SHP77 treated with DMSO at 0.1 percent for 48 hours (cell line): ENCODE measurements at regions not wholly inside any gene's neighbourhood (a gene's known extent, or its start where the extent isn't known, plus 50 kb on each side); places are given as distances from the start of the nearest gene placed in this dataset.

Experiments used
- DNase-seq: peaks from one replicate; lab custom pipeline; 2025; lab: John Stamatoyannopoulos, UW

DNA sequence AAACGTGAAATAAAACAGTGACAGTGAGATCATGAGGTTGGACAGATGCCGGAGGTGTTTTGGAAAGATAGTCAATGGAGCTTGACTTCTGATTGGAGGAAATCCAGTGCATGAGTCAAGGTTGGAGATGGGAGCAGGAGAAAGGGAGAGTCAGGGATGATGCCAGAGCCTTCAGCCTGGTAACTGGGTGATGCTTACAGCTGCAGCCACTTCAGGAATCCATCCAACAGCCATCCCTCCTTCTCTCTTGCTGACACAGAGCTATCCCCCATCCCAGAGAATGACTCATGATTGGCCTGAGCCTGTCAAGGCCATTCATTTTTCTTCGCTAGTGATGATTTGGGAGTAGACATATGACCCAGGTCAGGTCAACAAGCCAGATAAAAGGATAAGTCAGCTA lies 112.8 kb downstream of the SAMD5 start:
- no peak for DNase-seq

DNA sequence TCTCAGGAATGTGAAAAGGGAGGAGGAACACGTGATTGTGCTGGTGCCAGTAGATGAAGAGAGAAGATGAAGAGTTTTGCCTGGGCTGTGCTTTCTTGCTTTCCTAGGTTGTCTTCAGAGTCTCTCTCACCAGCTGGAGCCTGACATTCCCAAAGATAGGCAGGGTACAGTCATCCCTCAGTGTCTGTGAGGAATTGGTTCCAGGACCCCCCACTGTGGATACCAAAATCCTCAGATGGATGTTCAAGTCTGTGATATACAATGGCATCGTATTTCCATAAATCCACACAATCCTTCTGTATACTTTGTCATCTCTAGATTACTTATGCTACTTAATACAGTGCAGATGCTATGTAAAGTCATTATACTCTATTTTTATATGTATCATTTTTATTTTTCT lies 113.5 kb downstream of the SAMD5 start:
- DNase-seq: no peak

DNA sequence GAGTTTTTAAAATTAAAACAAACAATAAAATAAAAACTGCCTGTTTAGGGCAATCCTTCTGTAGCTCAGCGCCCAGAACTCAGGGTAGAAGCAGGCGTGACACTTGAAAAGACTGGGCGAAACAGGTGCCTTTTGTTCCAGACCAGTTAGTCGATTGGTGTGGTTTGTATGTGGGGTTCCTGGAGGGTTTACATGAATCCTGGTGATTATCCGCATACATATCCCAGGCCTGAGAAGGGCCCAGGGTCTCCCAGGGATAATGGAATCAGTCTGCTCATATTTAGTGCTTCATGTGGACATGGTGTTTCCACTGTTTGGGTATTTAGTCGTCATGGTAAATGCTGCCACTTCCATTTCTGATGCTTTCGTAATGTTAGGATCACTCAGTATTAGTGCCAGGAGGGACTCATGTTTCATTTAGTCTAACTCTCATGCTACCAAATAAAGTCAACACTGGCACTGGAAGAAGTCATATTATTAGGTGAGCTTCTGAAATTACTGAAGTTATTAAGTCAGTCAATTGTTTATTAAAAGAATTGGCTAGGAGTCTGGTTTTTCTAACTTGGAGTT lies 116.5 kb downstream of the SAMD5 start:
- no peak for DNase-seq

DNA sequence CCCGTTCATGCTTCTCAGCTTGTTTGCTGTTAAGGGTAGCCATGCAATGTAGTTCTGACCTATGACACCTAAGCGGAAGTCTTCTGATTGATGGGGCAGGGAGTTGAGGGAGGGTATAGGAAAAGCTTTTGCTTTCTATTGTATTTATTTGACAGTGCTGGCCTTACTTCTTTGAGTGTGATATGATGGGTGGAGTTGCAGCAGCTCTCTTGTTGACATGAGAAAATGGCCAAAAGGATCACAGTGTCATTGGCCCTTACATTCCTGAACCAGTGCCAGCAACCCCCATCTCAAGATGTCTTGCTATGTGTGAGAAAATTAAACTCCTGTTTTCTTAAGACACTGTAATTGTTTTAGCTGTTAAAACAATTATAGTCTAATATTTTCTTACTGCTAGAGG lies 117.5 kb downstream of the SAMD5 start:
- DNase-seq: no peak

DNA sequence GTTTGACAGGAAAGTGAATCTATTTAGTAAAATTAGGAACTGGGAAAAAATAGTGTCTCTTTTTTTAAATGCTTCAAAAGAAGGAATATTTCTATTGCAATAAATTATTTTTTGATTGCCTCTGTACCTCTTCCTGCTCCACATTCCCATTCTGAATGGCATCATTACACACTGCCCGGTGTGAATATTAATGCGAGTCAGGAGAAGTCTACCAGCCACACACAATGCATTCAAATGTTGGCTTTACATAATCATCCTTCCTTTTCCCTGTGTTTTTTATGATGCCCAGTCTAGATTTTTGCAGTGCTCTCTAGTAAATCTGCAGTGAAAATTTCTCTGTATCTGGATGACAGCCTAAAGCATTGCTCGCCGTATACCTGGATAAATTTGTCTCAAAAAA lies 118.9 kb downstream of the SAMD5 start:
- no peak for DNase-seq

DNA sequence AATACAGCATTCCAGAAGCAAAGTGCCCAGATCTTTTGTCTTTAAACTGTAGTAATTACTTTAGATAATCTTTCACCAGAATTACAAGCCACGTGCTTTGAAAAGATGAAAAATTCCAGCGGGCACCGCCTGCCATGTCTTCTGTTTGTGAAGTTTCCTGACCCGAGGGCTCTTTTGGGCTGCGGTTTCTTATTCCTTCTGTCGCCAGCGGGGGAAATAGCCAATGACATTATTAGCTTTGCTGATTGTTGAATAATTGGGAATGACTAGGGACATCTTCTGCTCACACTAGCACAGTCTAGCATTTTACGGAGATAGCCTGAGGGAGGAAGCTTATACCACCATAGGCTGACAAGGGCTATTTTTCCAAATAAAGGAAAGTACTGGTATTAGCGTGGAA lies 124.7 kb downstream of the SAMD5 start:
- no peak for DNase-seq

DNA sequence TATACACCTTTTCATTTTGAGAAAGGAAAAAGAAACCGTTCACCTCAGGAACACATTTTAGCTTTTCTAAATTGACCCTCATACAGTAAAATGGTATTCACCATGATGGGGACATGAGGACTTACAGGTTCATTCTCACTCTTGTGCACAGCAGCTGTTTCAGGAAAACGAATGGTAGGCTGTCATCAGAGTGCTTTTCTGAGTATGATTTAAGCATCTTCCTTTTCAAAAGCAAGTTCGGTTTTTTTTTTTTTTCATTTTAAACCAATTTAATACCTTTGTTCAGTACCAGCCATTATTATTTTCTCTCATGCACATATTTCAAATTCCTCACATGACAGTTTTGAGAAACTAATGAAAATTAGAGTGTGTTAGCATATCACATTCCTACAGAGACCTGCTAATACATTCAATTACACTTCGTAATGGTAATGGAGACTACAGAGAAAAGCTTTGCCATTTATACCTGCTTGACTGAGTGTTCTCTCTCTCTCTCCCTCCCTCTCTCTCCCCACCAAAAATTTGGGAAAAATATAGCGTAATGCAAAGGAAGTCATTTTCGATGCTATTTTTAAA lies 129.2 kb downstream of the SAMD5 start:
- DNase-seq: no peak

DNA sequence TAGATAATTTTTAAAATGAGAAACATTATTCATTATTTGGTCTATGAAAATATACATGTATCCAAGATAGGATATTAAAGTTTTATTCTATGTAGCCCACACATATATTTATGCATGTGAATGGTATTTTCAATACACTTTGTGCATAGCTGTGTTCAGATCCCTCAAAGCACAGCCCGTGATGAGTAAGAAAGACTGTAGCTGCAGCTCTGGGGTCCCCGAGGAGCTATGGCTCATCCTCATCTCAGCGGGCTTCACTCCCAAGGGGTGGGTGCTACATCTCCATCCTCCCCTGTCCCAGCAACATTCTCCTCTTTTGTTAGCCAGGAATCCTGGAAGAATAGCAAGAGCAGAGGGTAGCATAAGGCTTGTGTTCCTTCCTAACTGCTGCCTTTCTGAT lies 130.8 kb downstream of the SAMD5 start:
- no peak for DNase-seq

DNA sequence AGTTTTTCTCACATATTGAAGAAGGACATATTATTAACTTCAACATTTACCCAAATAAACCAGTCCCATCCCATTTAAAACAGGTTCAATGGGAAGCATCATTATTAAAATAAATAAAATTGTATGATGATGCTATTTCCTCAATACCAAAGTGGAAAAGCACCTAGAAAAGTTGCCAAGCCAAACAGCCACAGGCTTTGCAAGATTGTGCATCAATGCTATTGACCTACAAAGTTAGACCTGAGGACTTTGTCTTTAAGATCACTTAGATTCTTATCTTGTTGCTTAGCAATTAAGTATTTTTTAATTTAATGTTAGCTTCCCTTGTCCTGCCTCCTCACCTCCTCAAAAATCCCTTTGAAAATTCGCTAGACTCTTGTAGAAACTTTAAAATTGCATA lies 132.1 kb downstream of the SAMD5 start:
- DNase-seq: no peak

DNA sequence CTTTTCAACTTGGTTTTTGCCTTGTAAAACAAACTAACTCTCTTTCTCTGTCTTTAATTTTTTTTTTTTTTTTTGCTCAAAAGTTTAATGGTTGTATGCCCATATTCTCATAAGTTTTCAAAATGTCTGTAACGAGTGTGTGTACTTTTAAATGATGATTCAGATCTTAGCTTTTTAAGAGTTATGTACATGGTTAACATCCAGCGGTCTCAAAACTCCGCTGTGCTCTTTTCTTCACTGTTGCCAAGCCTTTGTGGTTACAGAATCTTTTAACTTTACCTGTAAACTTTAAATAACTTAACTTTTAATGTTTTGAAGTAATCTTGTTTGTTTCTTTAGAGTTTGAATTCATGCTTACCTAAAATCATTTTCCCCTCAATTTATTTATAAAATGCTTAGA lies 133.0 kb downstream of the SAMD5 start:
- no peak for DNase-seq

DNA sequence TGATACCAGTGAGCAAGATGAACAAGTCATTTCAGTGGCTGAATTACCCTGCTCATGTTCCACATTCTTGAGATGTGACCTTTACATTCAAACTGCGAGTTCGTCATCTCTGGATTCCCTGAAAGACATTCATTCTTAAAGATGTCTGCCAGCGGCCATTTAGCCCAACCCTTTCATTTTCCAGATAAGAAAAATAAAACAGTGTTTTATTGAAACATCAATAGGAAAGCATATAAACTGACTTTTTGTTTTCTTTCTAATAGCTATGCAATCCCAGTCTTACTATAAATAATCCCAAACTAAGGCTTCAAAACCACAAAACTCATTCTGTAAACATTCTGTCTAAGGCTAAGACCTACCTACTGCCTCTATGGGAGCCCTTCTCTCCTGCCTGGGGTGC lies 134.0 kb downstream of the SAMD5 start:
- no peak for DNase-seq

DNA sequence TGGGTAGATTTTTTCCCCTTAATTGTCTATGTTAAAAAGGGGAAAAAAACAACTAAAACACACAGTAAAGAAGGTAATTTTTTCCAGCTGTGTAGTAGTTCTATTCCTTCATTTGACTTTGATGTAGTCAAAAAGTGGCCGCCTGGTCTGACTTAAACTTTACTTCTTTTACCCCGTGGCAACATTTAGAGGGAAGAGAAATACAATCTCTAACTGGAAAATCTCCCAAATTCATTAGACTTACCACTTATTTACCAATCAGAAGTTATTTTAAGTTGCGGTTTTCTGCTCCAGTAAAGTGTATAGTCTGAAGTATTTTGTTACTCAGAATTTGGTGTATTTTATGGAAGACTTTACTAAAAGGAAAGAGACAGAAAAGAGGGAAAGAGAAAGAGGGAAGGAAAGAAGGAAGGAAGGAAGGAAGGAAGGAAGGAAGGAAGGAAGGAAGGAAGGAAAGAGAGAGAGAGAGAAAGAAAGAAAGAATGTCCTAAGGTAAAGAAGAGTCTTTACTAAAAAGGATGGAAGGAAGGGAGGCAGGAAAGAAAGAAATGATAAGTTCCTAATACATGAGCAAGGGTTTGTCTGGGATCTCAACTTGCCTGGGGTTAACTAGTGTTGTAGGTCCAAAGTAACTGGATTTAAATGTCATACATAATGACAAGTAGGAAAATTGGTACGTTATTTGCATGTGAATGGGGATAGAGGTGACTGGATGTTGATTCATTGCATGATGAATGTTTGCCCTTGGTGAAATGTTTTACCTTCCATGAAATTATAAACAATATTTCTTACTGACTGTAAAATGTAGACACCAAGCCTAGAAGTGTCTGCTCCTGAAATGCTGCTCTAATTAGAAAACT lies 135.1 kb downstream of the SAMD5 start:
- no peak for DNase-seq

DNA sequence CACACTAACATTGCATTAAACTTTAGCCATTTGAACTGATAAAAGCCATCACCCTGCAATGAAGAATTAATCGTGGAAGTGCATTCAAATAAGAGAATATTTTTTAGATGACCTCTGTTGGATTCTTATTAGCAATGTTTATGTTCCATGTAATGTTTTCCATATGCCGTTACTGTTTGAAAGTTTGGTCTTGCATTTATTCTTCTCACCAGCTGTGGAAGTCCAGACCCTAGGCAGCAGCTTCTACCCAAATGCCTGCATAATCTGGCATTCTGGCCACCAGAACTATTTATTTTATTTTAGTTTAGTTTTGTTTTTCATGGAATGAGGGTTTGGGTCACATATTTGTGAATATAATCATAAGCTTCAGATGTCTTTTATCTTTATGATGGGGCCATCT lies 140.4 kb downstream of the SAMD5 start:
- DNase-seq: no peak

DNA sequence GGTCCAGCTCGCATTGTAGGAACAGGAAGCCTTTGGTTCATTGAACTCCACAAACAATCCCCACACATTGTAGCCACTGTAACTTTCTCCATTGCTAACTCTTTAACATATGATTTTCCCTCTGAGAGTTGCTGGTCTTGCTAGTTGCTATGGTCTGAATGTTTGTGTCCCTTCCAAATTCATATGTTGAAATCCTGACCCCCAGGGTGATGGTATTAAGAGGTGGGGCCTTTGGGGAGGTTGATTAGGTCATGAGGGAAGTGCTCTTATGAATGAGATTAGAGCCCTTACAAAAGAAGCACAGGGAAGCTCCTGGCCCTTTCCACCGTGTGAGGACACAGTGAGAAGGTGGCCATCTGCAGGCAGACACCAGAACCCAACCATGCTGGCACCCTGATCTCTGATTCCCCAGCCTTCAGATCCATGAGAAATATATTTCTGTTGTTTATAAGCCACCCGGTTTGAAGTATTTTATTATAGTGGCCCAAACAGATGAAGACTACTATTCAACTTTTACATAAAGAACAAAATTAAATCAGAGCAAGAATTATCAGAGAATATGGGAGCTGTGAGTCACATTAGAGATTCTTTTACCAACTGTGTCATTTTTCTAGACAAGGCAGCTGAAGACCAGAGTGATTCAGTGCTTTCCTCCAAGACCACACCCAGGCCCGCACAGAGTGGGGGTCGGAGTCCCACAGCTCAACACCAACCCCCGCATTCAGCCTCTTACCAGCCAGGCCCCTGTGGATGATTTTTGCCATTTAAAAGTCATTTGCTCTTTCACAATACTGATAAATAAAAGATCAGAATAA lies 143.0 kb downstream of the SAMD5 start:
- DNase-seq: no peak

DNA sequence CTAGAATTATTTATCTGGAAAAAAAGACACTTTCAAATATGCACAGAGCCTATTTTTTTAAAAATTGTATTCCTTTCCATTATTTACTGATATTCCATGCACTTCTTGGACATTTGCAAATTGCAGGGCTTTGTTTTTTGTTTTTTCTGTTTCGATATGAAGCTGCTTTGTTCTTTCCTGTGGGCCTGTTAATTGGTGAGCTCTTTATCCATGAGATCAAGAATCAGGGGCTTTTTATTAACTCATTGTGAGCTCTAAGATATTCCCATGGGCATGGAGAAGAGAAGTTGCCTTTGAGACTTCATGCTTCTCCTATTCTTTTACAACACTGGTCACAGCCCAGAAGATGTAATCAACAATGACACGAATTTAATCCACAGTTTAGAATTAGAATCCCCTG lies 145.1 kb downstream of the SAMD5 start:
- DNase-seq: no peak

DNA sequence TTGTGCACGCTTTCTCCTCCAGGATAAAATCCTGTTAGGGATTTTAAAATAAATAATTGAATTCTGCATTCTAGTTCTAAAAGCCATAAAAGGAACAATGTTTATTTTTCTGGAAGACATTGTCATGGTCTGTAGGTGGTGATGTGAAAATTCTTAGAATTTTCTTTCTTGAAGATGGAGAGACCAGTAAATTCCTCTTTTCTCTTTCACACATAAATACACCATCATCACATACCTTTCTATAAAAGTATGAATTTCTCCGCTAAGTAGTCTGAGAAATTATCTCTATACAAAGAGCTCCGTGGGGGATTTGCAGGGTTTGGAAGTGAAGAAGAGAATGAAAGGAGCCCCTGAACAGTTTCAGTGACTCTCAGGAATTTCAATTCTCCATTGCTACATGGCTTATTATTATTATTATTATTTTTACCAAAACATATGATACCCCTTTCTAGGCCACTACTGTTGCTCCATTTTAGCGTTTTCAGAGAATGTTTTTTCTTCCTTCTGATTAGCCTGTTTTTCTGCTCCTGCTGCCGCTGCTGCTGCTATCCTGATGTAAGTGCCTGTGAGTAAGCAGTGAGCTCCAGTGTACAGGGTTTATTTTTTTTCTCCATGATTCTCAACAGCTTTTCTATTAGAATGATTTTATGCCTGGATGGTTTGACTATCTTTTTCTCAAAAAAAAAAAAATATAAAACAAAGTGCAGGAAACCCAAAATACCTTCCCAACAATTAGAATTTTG lies 145.8 kb downstream of the SAMD5 start:
- DNase-seq: no peak

DNA sequence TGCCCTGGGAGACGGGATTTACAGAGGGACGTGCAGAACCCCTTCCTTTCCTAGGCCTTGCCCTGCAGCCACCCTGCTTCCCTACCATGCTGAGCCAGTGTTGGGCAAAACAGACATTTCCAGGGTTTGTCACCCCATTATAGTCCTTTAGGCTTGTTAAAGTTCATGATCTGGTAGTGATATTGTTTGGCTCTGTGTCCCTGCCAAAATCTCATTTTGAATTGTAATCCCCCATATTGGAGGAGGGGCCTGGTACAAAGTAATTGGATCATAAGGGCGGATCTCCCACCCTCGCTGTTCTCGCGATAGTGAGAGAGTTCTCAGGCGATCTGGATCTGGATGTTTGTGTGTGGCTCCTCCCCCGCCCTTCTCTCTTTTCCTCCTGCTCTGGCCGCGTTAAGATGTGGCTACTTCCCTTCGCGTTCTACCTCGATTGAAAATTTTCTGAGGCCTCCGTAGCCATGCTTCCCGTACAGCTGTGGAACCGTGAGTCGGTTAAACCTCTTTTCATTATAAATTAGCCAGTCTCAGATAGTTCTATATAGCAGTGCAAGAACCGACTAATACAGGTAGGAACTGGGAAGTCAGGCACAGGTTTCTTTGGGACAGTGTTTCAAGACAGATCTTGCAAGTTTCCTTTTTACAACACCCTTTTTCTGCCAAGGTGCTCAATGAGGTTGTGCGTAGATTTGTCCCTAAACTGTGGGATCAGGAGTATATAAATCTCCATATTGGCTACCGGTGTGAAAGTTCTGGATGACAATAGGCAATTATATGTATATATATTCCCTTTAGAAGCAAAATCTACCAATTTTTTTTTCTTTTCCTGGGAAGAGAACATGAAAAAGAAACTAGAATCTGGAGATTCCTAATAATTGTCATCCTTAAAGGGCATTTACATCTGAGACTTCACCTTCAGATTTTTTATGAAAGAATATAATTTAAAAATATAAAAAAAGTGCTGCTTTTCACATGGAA lies 152.1 kb downstream of the SAMD5 start:
- no peak for DNase-seq

DNA sequence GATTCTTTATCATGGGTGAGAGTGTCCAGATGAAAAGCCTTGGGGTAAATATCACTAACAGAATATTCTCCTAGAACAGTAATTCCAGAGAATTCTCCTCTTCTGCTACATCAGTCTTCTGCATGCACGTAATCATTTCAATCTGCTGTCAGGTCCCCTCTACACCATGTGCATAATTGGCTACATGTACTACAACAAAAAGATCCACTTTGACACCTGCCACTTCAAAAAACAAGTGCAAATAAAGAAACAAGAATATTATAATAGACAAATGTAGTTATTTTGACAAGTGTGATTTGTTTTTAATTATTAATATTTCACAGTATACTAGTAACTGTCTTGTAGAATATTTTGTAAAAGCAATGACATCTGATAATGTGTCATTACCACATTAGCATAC lies 154.2 kb downstream of the SAMD5 start:
- no peak for DNase-seq

DNA sequence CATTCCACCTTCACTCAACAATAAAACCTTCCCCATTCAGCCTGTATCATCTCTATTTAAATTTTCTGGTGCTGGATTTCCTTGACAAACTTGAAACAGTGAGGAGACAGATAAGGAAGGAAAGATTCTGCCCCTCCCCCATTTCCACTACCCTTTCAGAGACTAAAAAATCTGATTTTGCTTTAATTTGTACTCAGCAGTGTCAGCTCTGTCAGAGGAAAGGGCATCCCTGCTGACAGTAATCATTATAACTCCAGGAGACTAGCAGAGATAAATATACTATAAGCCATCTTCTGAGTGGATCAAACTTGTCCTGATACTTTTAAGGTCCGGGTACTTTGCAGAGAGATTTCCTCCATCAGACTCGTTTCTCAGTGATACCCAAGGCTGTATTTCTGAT lies 155.6 kb downstream of the SAMD5 start:
- no peak for DNase-seq

DNA sequence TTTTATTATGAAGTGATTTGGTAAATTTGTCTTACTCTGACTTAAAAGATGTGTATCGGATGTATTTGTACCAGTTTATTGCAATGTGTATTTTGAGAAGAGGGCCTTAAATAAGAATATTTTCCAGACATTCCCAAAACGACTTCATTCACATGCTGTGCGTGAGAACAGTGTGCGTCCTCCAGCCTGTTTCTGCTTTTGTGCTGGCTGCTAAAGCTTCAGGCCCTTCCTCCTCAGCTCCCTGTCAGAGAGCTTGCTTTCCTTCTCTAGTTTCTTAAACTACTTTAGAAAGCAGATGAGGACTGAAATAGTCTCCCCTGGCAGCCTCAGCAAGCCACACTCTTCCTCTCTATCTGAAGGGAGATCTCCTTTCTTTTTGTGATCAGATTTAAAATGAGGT lies 157.8 kb downstream of the SAMD5 start:
- DNase-seq: no peak

DNA sequence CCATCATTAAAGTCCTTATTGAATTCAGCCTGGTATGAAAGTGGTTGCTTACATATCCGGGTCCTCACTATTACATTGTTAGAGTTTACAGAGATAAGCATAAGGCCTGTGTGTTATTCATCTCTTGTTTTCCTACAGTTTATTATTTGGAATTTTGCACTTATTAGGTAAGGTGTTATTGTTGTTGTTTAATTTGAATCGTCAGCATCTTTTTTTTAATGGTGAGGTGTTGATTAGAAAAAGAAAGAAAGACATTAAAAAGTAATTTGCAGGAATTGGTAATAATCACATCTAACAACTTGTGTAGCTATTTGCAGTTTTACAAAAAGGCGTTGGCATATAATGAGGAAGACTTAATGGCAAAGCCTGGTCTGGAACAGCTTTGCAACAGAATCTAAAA lies 158.6 kb downstream of the SAMD5 start:
- no peak for DNase-seq
